ENCODE measurements at regions not wholly inside any gene's neighbourhood (a gene's known extent, or its start where the extent isn't known, plus 50 kb on each side); places are given as distances from the start of the nearest gene placed in this dataset.

DNA sequence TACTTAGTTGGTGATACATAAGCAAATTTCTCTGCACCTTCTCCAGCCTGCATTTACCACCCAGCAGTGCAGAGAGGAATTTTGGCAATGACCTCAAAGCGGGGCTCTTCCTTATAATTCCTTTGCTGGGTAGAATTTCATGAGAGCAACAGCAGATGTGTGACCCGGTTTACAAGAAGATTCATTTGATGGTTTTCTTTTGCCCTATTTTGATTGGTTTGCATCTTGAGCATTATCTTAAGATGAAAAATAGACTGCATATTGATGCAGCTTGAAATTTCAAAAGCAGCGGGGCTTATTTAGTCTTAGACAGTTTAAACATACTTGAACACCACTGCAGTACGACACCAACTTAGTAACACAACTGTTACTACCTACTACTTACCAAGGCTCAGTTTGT, 378.9 kb downstream of the TTLL7 start:
- H3K79me1 ChIP-seq (ENCODE audit: low read depth in 1 of 2, low read length in 2 of 2), result no peaks in the 10 kb centered on the region
- H2BK15ac ChIP-seq (ENCODE audit: low read depth, low read length), result no peak overlapping the region
- no peak overlapping the region for H3K4me2 ChIP-seq (ENCODE audit: low read depth, low read length)
- H3K4me1 ChIP-seq (ENCODE audit: control insufficient read depth, insufficient read depth, low read length), result no peaks in the 10 kb centered on the region
- H3K14ac ChIP-seq (replicated peaks; ENCODE audit: low read depth, low read length), result no peak overlapping the region
- H3K23ac ChIP-seq (ENCODE audit: low read depth, low read length), result no peak overlapping the region
- H3K9ac ChIP-seq (ENCODE audit: low read depth, low read length), result no peak overlapping the region
- H3K4ac ChIP-seq (ENCODE audit: low read depth, low read length), result no peak overlapping the region
- no peak overlapping the region for H4K91ac ChIP-seq (ENCODE audit: insufficient read depth, low read depth, low read length)
- H3K27me3 ChIP-seq (ENCODE audit: control insufficient read depth, insufficient read depth, low read length), result no peaks in the 10 kb centered on the region
- no peak overlapping the region for H2BK20ac ChIP-seq (ENCODE audit: low read depth, low read length)
- dilution Hi-C loops (cut with HindIII; ENCODE audit: low sequenced_read_pairs, unreplicated experiment), result no loop called here
- no peaks in the 10 kb centered on the region for H3K36me3 ChIP-seq (ENCODE audit: control insufficient read depth, insufficient read depth, low read length)
- no peaks in the 10 kb centered on the region for H3K9me1 ChIP-seq (ENCODE audit: insufficient read depth, low read length)
- DNase-seq, result no peak
- no peak overlapping the region for H2BK120ac ChIP-seq (ENCODE audit: low read depth, low read length)
- no CpG with 5 or more reads among the region's 4 CpGs for WGBS, 2 experiments (ENCODE audit: extremely low coverage in 2 of 2, insufficient read length in 1 of 2)
- no peak overlapping the region for H2AFZ ChIP-seq (replicated peaks; ENCODE audit: low read length, poor library complexity)
- POLR2A ChIA-PET (ENCODE audit: unreplicated experiment), result no interaction called here
- no peak for TF ChIP-seq USF2 (IDR thresholded peaks at IDR 0.05; ENCODE audit: low read depth, low read length)
- TF ChIP-seq MAFK (IDR thresholded peaks at IDR 0.05; ENCODE audit: low read depth, low read length), result no peak
- TF ChIP-seq, protein P1, sequence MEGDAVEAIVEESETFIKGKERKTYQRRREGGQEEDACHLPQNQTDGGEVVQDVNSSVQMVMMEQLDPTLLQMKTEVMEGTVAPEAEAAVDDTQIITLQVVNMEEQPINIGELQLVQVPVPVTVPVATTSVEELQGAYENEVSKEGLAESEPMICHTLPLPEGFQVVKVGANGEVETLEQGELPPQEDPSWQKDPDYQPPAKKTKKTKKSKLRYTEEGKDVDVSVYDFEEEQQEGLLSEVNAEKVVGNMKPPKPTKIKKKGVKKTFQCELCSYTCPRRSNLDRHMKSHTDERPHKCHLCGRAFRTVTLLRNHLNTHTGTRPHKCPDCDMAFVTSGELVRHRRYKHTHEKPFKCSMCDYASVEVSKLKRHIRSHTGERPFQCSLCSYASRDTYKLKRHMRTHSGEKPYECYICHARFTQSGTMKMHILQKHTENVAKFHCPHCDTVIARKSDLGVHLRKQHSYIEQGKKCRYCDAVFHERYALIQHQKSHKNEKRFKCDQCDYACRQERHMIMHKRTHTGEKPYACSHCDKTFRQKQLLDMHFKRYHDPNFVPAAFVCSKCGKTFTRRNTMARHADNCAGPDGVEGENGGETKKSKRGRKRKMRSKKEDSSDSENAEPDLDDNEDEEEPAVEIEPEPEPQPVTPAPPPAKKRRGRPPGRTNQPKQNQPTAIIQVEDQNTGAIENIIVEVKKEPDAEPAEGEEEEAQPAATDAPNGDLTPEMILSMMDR (conservative IDR thresholded peaks at IDR 0.05; ENCODE audit: low read depth, low read length), result no peak
- TF ChIP-seq SMC3 (IDR thresholded peaks at IDR 0.05; ENCODE audit: low read depth, low read length), result no peak
- TF ChIP-seq BHLHE40 (IDR thresholded peaks at IDR 0.05; ENCODE audit: low read depth, low read length), result no peak
- no peak for TF ChIP-seq RFX5 (IDR thresholded peaks at IDR 0.05; ENCODE audit: low read depth, low read length)
- TF ChIP-seq ELK1 (IDR thresholded peaks at IDR 0.05; ENCODE audit: borderline replicate concordance, low read depth, low read length), result no peak
- no peak for TF ChIP-seq MXI1 (IDR thresholded peaks at IDR 0.05; ENCODE audit: borderline replicate concordance, low read depth, low read length)
- TF ChIP-seq CEBPB (IDR thresholded peaks at IDR 0.05; ENCODE audit: low read depth, low read length), result no peak
- TF ChIP-seq FOS (IDR thresholded peaks at IDR 0.05; ENCODE audit: low read depth, low read length), result no peak
- no peak for TF ChIP-seq CHD1 (IDR thresholded peaks at IDR 0.05; ENCODE audit: low read depth, low read length)
- no peak for TF ChIP-seq POLR2A (IDR thresholded peaks at IDR 0.05; ENCODE audit: low read depth, low read length)
- TF ChIP-seq RCOR1 (IDR thresholded peaks at IDR 0.05; ENCODE audit: insufficient replicate concordance, low read length), result no peak
- no peak for TF ChIP-seq RAD21 (IDR thresholded peaks at IDR 0.05; ENCODE audit: low read length)
- no peak for TF ChIP-seq MAZ (IDR thresholded peaks at IDR 0.05; ENCODE audit: borderline replicate concordance, low read depth, low read length)
- TF ChIP-seq NFE2L2 (IDR thresholded peaks at IDR 0.05; ENCODE audit: low read depth, low read length), result no peak
- no TSS peak for BruUV-seq (replicated peaks)
- H3K27ac ChIP-seq (ENCODE audit: insufficient read depth, low read length), result no peak overlapping the region
- no peak for ATAC-seq (ENCODE audit: low read depth)
- CTCF ChIA-PET, result no interaction called here
- H4K20me1 ChIP-seq (ENCODE audit: insufficient read depth, low read length), result no peaks in the 10 kb centered on the region
- in situ Hi-C loops (cut with MboI; ENCODE audit: low sequenced_read_pairs), result no loop called here
- H3K18ac ChIP-seq (ENCODE audit: low read depth, low read length), result no peak overlapping the region
- intact Hi-C loops (cut with micrococcal nuclease), result no loop called here
- H3K9me3 ChIP-seq (ENCODE audit: control insufficient read depth, insufficient read depth, low read length), result no peaks in the 10 kb centered on the region
- no peak overlapping the region for H4K8ac ChIP-seq (ENCODE audit: low read depth in 2 of 2, low read length in 2 of 2)
- no peak overlapping the region for H3K56ac ChIP-seq (ENCODE audit: extremely low read depth, insufficient read depth, low read length)
- no peak overlapping the region for H4K5ac ChIP-seq (ENCODE audit: low read depth, low read length)
- no peak overlapping the region for H2BK5ac ChIP-seq (ENCODE audit: low read depth, low read length, poor library complexity, severe bottlenecking)
- H2AK9ac ChIP-seq (replicated peaks; ENCODE audit: low read depth, low read length, poor library complexity), result no peak overlapping the region
- no peak overlapping the region for H2AK5ac ChIP-seq (ENCODE audit: low read depth, low read length)
- no peak overlapping the region for H3K4me3 ChIP-seq (ENCODE audit: insufficient read depth, low read depth, low read length)
